ENCODE measurements at regions not wholly inside any gene's neighbourhood (a gene's known extent, or its start where the extent isn't known, plus 50 kb on each side); places are given as distances from the start of the nearest gene placed in this dataset.

DNA sequence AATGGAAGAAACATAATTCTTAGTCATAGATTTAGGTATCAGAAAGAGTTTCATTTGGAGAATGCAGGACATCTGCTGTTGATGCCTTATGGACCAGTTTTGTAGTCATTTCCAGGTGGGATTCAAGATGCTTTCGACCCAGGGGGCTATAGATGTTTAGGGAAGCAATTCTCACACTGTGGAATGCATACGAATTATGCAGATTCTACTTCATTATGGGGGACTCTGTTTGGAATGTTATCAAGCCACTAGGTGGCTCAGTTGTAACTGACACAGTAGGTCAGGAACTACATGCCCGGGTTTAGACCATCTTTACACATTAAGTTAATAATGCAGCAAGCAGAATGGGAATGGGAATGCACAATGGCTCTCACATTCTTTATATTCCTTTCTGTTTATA lies 1359.8 kb downstream of the ZPLD1 start:
- no peak for TF ChIP-seq CTCF (IDR thresholded peaks at IDR 0.05)
- no peak for TF ChIP-seq POLR2A (IDR thresholded peaks at IDR 0.05)
